ENCODE measurements at regions not wholly inside any gene's neighbourhood (a gene's known extent, or its start where the extent isn't known, plus 50 kb on each side); places are given as distances from the start of the nearest gene placed in this dataset.

- TF ChIP-seq CTCF (IDR thresholded peaks at IDR 0.05 in 2 of 3, conservative IDR thresholded peaks at IDR 0.05 in 1 of 3; ENCODE audit: borderline replicate concordance in 1 of 3, insufficient read depth in 1 of 3, low read depth in 2 of 3, low read length in 2 of 3): no peak
- no peak for TF ChIP-seq POLR2A (IDR thresholded peaks at IDR 0.05; ENCODE audit: borderline replicate concordance, extremely low read depth, insufficient read depth, insufficient read length)
- TF ChIP-seq ELF1 (IDR thresholded peaks at IDR 0.05; ENCODE audit: borderline replicate concordance, low read depth): no peak
- no peak for TF ChIP-seq EZH2 (IDR thresholded peaks at IDR 0.05)
- TF ChIP-seq SP1 (IDR thresholded peaks at IDR 0.05; ENCODE audit: low read depth): no peak
- TF ChIP-seq, protein P1, sequence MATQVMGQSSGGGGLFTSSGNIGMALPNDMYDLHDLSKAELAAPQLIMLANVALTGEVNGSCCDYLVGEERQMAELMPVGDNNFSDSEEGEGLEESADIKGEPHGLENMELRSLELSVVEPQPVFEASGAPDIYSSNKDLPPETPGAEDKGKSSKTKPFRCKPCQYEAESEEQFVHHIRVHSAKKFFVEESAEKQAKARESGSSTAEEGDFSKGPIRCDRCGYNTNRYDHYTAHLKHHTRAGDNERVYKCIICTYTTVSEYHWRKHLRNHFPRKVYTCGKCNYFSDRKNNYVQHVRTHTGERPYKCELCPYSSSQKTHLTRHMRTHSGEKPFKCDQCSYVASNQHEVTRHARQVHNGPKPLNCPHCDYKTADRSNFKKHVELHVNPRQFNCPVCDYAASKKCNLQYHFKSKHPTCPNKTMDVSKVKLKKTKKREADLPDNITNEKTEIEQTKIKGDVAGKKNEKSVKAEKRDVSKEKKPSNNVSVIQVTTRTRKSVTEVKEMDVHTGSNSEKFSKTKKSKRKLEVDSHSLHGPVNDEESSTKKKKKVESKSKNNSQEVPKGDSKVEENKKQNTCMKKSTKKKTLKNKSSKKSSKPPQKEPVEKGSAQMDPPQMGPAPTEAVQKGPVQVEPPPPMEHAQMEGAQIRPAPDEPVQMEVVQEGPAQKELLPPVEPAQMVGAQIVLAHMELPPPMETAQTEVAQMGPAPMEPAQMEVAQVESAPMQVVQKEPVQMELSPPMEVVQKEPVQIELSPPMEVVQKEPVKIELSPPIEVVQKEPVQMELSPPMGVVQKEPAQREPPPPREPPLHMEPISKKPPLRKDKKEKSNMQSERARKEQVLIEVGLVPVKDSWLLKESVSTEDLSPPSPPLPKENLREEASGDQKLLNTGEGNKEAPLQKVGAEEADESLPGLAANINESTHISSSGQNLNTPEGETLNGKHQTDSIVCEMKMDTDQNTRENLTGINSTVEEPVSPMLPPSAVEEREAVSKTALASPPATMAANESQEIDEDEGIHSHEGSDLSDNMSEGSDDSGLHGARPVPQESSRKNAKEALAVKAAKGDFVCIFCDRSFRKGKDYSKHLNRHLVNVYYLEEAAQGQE (IDR thresholded peaks at IDR 0.05; ENCODE audit: low read depth): no peak
- TF ChIP-seq, protein P2, sequence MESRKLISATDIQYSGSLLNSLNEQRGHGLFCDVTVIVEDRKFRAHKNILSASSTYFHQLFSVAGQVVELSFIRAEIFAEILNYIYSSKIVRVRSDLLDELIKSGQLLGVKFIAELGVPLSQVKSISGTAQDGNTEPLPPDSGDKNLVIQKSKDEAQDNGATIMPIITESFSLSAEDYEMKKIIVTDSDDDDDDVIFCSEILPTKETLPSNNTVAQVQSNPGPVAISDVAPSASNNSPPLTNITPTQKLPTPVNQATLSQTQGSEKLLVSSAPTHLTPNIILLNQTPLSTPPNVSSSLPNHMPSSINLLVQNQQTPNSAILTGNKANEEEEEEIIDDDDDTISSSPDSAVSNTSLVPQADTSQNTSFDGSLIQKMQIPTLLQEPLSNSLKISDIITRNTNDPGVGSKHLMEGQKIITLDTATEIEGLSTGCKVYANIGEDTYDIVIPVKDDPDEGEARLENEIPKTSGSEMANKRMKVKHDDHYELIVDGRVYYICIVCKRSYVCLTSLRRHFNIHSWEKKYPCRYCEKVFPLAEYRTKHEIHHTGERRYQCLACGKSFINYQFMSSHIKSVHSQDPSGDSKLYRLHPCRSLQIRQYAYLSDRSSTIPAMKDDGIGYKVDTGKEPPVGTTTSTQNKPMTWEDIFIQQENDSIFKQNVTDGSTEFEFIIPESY (IDR thresholded peaks at IDR 0.05; ENCODE audit: extremely low read depth, insufficient replicate concordance, low read length): no peak
- TF ChIP-seq, protein P3, sequence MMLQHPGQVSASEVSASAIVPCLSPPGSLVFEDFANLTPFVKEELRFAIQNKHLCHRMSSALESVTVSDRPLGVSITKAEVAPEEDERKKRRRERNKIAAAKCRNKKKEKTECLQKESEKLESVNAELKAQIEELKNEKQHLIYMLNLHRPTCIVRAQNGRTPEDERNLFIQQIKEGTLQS (IDR thresholded peaks at IDR 0.05): no peak
- no peak for TF ChIP-seq EGR1 (IDR thresholded peaks at IDR 0.05; ENCODE audit: low read depth)
- TF ChIP-seq EZH2phosphoT487 (IDR thresholded peaks at IDR 0.05; ENCODE audit: borderline replicate concordance): no peak
These were observed 92.0 kb upstream of the RAB12 start for GRCh38 chr18:8517276-8517675.
